Natural killer cell (primary cell): ENCODE measurements at regions not wholly inside any gene's neighbourhood (a gene's known extent, or its start where the extent isn't known, plus 50 kb on each side); places are given as distances from the start of the nearest gene placed in this dataset.

ENCODE experiments used
- ATAC-seq, 3 donors: fragments of 150-1000 bp in 2 of 3; fragments of 200-7000 bp in 1 of 3; cut with Tn5 transposase; 1 replicate in 1 of 3; 2 replicates in 2 of 3; pipeline ENCODE4 v1.10.0; 2021; ENCODE audit warnings: mild to moderate bottlenecking in 2 of 3, moderate library complexity in 2 of 3
- DNase-seq, 2 donors: peaks; one replicate each; pipeline versions ENCODE4 v3.0.0 to v3.0.0-alpha.2; 2013 to 2021; ENCODE audit warnings: mixed read lengths in 1 of 2
- H3K27ac ChIP-seq: one replicate; pipeline ENCODE4 v1.5.1; 2013; ENCODE audit warnings: mild to moderate bottlenecking, low read length
- H3K27me3 ChIP-seq: one replicate; pipeline ENCODE4 v1.6.1; 2013; ENCODE audit warnings: low read length; ENCODE audit not compliant: control insufficient read depth, insufficient read depth
- H3K36me3 ChIP-seq: one replicate; pipeline ENCODE4 v1.6.1; 2013; ENCODE audit warnings: low read length; ENCODE audit not compliant: control insufficient read depth, insufficient read depth
- H3K4me1 ChIP-seq: one replicate; pipeline ENCODE4 v1.6.1; 2013; ENCODE audit warnings: low read length; ENCODE audit not compliant: control insufficient read depth, insufficient read depth
- H3K4me3 ChIP-seq: one replicate; pipeline ENCODE4 v1.5.1; 2013; ENCODE audit warnings: low read length
- H3K9me3 ChIP-seq: one replicate; pipeline ENCODE4 v1.6.1; 2013; ENCODE audit warnings: low read length; ENCODE audit not compliant: control insufficient read depth, insufficient read depth
- H3K27ac Mint-ChIP-seq, 2 donors: one replicate each; pipeline ENCODE4 v1.8.0; 2022; ENCODE audit warnings: mild to moderate bottlenecking in 2 of 2, mixed read lengths in 2 of 2, moderate library complexity in 1 of 2
- H3K27me3 Mint-ChIP-seq, 2 donors: one replicate each; pipeline ENCODE4 v1.8.0; 2022; ENCODE audit warnings: low read depth in 2 of 2, mixed read lengths in 2 of 2
- H3K36me3 Mint-ChIP-seq: one replicate; pipeline ENCODE4 v1.8.0; 2022; ENCODE audit warnings: mixed read lengths
- H3K4me1 Mint-ChIP-seq, 2 donors: one replicate each; pipeline ENCODE4 v1.8.0; 2022; ENCODE audit warnings: mixed read lengths in 2 of 2
- H3K4me3 Mint-ChIP-seq: one replicate; pipeline ENCODE4 v1.8.0; 2022; ENCODE audit warnings: mild to moderate bottlenecking, moderate library complexity, mixed read lengths
- H3K9me3 Mint-ChIP-seq, 2 donors: one replicate each; pipeline ENCODE4 v1.8.0; 2022; ENCODE audit warnings: mixed read lengths in 2 of 2
- WGBS: methylation state at CpG from one replicate; pipeline ENCODE4 v1.1.7; 2013; ENCODE audit warnings: missing lambda C conversion rate; ENCODE audit not compliant: insufficient coverage; 5-methylcytosine and 5-hydroxymethylcytosine counted together
- intact Hi-C: fragments of 100-400 bp; cut with micrococcal nuclease; formaldehyde crosslinking; loops from one replicate; pipeline ENCODE4 v1.14.2; 2022
- TF ChIP-seq, protein P1 (sequence below): fragments of 200-600 bp; IDR thresholded peaks from one replicate; pipeline ENCODE4 v1.8.0; 2022; ENCODE audit warnings: antibody characterized with exemption

DNA sequence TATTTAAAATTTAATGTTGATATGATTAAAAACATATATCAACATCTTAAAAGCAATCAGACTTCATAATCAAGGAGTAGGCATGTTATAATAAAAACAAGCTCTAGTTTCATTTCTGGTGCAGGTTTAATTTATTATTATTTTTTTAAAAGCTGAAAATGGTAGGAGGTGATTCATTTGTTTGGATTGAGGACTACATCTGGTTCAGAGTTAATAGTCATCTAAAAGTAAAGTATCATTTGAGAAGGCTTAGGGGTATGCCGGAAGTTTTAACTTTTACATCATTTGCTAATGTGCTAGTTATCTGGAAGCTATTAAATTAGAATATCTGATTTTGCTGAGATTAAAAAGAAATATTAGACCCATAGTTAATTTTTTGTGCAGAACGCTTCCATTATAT lies 169.5 kb upstream of the LAMA2 start:
- 100% methylated on average over 1 of the region's 2 CpGs for WGBS
- Histone ChIP-seq H3K4me3 (no peak overlapping the region), H3K27ac (no peak overlapping the region), H3K4me1 (no peaks in the 10 kb centered on the region), H3K36me3 (no peaks in the 10 kb centered on the region), H3K9me3 (no peaks in the 10 kb centered on the region), H3K27me3 (no peaks in the 10 kb centered on the region)
- Mint-ChIP-seq H3K36me3 (no peaks in the 10 kb centered on the region), H3K4me3 (no peak overlapping the region), H3K4me1 (no peaks in the 10 kb centered on the region), H3K27ac (no peak overlapping the region), H3K9me3 (no peaks in the 10 kb centered on the region), H3K27me3 (peaks cover 8 to 9% of the 10 kb centered on the region in 2 donors)
- ATAC-seq, result no peak
- DNase-seq, result no peak
- TF ChIP-seq, protein P1, sequence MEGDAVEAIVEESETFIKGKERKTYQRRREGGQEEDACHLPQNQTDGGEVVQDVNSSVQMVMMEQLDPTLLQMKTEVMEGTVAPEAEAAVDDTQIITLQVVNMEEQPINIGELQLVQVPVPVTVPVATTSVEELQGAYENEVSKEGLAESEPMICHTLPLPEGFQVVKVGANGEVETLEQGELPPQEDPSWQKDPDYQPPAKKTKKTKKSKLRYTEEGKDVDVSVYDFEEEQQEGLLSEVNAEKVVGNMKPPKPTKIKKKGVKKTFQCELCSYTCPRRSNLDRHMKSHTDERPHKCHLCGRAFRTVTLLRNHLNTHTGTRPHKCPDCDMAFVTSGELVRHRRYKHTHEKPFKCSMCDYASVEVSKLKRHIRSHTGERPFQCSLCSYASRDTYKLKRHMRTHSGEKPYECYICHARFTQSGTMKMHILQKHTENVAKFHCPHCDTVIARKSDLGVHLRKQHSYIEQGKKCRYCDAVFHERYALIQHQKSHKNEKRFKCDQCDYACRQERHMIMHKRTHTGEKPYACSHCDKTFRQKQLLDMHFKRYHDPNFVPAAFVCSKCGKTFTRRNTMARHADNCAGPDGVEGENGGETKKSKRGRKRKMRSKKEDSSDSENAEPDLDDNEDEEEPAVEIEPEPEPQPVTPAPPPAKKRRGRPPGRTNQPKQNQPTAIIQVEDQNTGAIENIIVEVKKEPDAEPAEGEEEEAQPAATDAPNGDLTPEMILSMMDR, result no peak
- intact Hi-C loops, result no loop called here

DNA sequence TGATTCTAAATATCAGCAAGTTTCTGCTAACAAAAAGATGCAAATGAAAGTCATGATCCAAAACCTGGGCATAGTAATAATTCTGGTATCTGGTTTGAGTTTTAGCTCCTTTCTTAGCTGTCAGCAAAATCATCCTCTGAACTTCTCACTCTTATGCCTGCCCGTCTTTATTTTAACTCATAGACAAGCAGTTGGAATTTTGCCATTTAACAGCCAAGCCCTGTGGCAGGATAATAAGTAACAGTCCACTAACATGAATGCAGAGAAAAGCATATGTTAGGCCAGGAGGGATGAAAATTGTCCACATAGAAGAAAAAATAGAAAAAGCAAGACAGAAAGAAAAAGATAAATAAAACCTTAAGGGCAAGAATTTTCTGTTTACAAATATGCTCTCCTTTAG lies 170.0 kb upstream of the LAMA2 start:
- Histone ChIP-seq H3K4me3 (no peak overlapping the region), H3K27ac (no peak overlapping the region), H3K27me3 (no peaks in the 10 kb centered on the region), H3K36me3 (no peaks in the 10 kb centered on the region), H3K4me1 (no peaks in the 10 kb centered on the region), H3K9me3 (no peaks in the 10 kb centered on the region)
- H3K36me3 Mint-ChIP-seq, result no peaks in the 10 kb centered on the region
- ATAC-seq (no peak), DNase-seq (no peak)
- intact Hi-C loops, result no loop called here
- WGBS, result 88% methylated on average over 1 of the region's 1 CpG
- TF ChIP-seq, protein P1, result no peak
- H3K27ac Mint-ChIP-seq, result no peak overlapping the region
- H3K4me3 Mint-ChIP-seq, result no peak overlapping the region
- peaks cover 7 to 9% of the 10 kb centered on the region in 2 donors for H3K27me3 Mint-ChIP-seq
- H3K9me3 Mint-ChIP-seq, result no peaks in the 10 kb centered on the region
- no peaks in the 10 kb centered on the region for H3K4me1 Mint-ChIP-seq

DNA sequence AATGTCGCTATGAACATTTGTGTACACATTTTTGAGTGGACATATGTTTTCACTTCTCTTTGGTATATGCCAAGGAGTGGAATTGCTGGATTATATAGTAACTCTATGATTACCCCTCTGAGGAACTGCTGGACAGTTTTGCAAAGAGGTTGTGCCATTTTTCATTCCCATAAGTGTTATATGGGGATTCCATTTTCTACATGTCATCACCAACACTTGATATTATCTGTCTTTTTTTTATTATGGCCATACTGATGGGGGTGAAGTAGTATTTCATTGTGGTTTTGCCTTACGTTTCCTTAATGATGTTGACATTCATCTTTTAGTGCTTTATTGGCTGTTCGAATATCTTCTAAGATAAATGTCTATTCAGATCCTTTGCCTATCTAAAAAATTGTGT lies 171.8 kb upstream of the LAMA2 start:
- Mint-ChIP-seq H3K4me3 (no peak overlapping the region), H3K27ac (no peak overlapping the region), H3K36me3 (no peaks in the 10 kb centered on the region), H3K27me3 (peaks cover 7 to 9% of the 10 kb centered on the region in 2 donors), H3K4me1 (no peaks in the 10 kb centered on the region), H3K9me3 (no peaks in the 10 kb centered on the region)
- H3K9me3 ChIP-seq, result no peaks in the 10 kb centered on the region
- no peak overlapping the region for H3K4me3 ChIP-seq
- H3K27me3 ChIP-seq, result no peaks in the 10 kb centered on the region
- intact Hi-C loops, result no loop called here
- H3K4me1 ChIP-seq, result no peaks in the 10 kb centered on the region
- ATAC-seq, result no peak
- WGBS, result 90% methylated on average over 1 of the region's 3 CpGs
- TF ChIP-seq, protein P1, result no peak
- no peaks in the 10 kb centered on the region for H3K36me3 ChIP-seq
- DNase-seq, result no peak
- no peak overlapping the region for H3K27ac ChIP-seq

DNA sequence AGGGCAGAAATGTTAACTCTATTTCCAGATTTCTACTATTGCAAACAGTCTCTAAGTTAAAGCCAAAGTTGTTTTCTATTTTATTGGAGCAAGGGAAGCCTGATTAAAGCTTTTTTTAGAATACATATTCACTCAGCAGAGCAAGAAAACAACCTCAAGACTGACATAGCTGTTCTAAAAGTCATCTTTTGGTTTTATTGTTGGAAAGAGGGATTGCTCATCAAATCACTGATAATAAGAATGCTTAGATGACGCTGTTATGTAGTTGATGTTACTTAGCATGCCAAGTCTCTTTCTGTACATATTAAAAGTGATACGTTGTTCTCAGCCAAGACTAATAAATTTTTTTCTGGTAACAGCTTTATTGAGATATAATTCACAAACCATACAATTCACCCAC lies 172.6 kb upstream of the LAMA2 start:
- H3K27ac Mint-ChIP-seq, result no peak overlapping the region
- intact Hi-C loops, result no loop called here
- DNase-seq (no peak), ATAC-seq (no peak)
- 100% methylated on average over 1 of the region's 2 CpGs for WGBS
- no peak overlapping the region for H3K27ac ChIP-seq
- no peak overlapping the region for H3K4me3 ChIP-seq
- no peaks in the 10 kb centered on the region for H3K36me3 Mint-ChIP-seq
- no peaks in the 10 kb centered on the region for H3K4me1 ChIP-seq
- H3K27me3 Mint-ChIP-seq, result peaks cover 2% of the 10 kb centered on the region in 2 donors
- H3K4me3 Mint-ChIP-seq, result no peak overlapping the region
- no peaks in the 10 kb centered on the region for H3K9me3 ChIP-seq
- TF ChIP-seq, protein P1, result no peak
- no peaks in the 10 kb centered on the region for H3K9me3 Mint-ChIP-seq
- no peaks in the 10 kb centered on the region for H3K27me3 ChIP-seq
- no peaks in the 10 kb centered on the region for H3K4me1 Mint-ChIP-seq
- H3K36me3 ChIP-seq, result no peaks in the 10 kb centered on the region
